ENCODE measurements at regions not wholly inside any gene's neighbourhood (a gene's known extent, or its start where the extent isn't known, plus 50 kb on each side); places are given as distances from the start of the nearest gene placed in this dataset.

DNA sequence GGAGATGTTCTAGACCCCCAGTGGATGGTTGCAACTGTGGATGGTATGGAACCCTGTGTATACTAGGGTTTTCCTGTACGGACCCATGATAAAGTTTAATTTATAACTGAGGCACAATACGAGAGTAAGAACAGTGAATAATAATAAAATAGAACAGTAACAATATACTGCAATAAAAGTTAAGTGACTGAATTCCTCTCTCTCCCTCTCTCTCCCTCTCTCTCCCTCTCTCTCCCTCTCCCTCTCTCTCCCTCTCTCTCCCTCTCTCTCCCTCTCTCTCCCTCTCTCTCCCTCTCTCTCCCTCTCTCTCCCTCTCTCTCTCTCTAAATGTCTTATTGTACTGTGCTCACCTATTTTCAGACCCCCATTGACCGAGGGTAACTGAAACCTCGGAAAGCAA, 291.0 kb downstream of the IRF8 start:
- no peak for TF ChIP-seq CTCF (IDR thresholded peaks at IDR 0.05)
- TF ChIP-seq POLR2AphosphoS5 (IDR thresholded peaks at IDR 0.05): no peak
- TF ChIP-seq POLR2A (IDR thresholded peaks at IDR 0.05): no peak
- no peak for TF ChIP-seq EP300 (IDR thresholded peaks at IDR 0.05)

All from sigmoid colon (tissue), 4 donors.